GM23338 (cell line): ENCODE measurements at regions not wholly inside any gene's neighbourhood (a gene's known extent, or its start where the extent isn't known, plus 50 kb on each side); places are given as distances from the start of the nearest gene placed in this dataset.

ENCODE experiments used
- ATAC-seq: fragments of 200-7000 bp; cut with Tn5 transposase; 3 replicates; pipeline ENCODE4 v1.9.1; 2020
- DNase-seq: peaks from one replicate; pipeline ENCODE4 v3.0.0-alpha.2; 2015; ENCODE audit warnings: low spot score
- H2AFZ ChIP-seq: fragments of 200-600 bp; sonication (generic); 2 replicates; pipeline ENCODE4 v1.8.0; 2016; ENCODE audit warnings: antibody characterized with exemption, mild to moderate bottlenecking, moderate library complexity
- H3F3A ChIP-seq: fragments of 200-600 bp; sonication (generic); replicated peaks from 2 replicates; pipeline ENCODE4 v1.8.0; 2017; ENCODE audit warnings: antibody characterized with exemption, mixed run types, low read depth
- H3K27ac ChIP-seq: fragments of 200-600 bp; sonication (generic); 2 replicates; pipeline ENCODE4 v1.6.1; 2016; ENCODE audit warnings: low read depth
- H3K27me3 ChIP-seq: fragments of 200-600 bp; sonication (generic); 2 replicates; pipeline ENCODE4 v1.8.0; 2016; ENCODE audit warnings: mild to moderate bottlenecking, mixed run types, moderate library complexity; ENCODE audit not compliant: insufficient read depth
- H3K36me3 ChIP-seq: fragments of 200-600 bp; sonication (generic); 2 replicates; pipeline ENCODE4 v1.8.0; 2016; ENCODE audit warnings: mild to moderate bottlenecking; ENCODE audit not compliant: insufficient read depth
- H3K4me1 ChIP-seq: fragments of 200-600 bp; sonication (generic); 2 replicates; pipeline ENCODE4 v1.8.0; 2016; ENCODE audit warnings: mild to moderate bottlenecking, moderate library complexity; ENCODE audit not compliant: insufficient read depth
- H3K4me2 ChIP-seq: fragments of 200-600 bp; sonication (generic); 2 replicates; pipeline ENCODE4 v1.7.1; 2017; ENCODE audit warnings: mixed run types
- H3K4me3 ChIP-seq: fragments of 200-600 bp; sonication (generic); 2 replicates; pipeline ENCODE4 v1.6.1; 2016; ENCODE audit warnings: mixed run types
- H3K79me2 ChIP-seq: fragments of 200-600 bp; sonication (generic); replicated peaks from 2 replicates; pipeline ENCODE4 v1.8.0; 2017; ENCODE audit warnings: mild to moderate bottlenecking; ENCODE audit not compliant: insufficient read depth
- H3K9me2 ChIP-seq: fragments of 200-600 bp; sonication (generic); 2 replicates; pipeline ENCODE4 v1.8.0; 2017; ENCODE audit not compliant: insufficient read depth
- H4K20me1 ChIP-seq: fragments of 200-600 bp; sonication (generic); replicated peaks from 2 replicates; pipeline ENCODE4 v1.8.0; 2017; ENCODE audit warnings: mild to moderate bottlenecking; ENCODE audit not compliant: insufficient read depth
- H3K27ac Mint-ChIP-seq: 2 replicates; pipeline ENCODE4 v1.8.0; 2020; ENCODE audit warnings: inconsistent platforms, mild to moderate bottlenecking, moderate library complexity, mixed read lengths
- H3K27me3 Mint-ChIP-seq: 3 replicates; pipeline ENCODE4 v1.8.0; 2022; ENCODE audit warnings: low read depth, mild to moderate bottlenecking, moderate library complexity, mixed read lengths, inconsistent platforms; ENCODE audit not compliant: insufficient read depth, poor library complexity
- H3K36me3 Mint-ChIP-seq: 3 replicates; pipeline ENCODE4 v1.8.0; 2021; ENCODE audit warnings: low read depth, mild to moderate bottlenecking, inconsistent platforms, moderate library complexity, mixed read lengths
- H3K4me1 Mint-ChIP-seq: 3 replicates; pipeline ENCODE4 v1.8.0; 2020; ENCODE audit warnings: mild to moderate bottlenecking, inconsistent platforms, mixed read lengths
- H3K4me3 Mint-ChIP-seq: 3 replicates; pipeline ENCODE4 v1.8.0; 2021; ENCODE audit warnings: moderate library complexity, mild to moderate bottlenecking, inconsistent platforms, mixed read lengths
- H3K9me3 Mint-ChIP-seq: 3 replicates; pipeline ENCODE4 v1.8.0; 2020; ENCODE audit warnings: moderate library complexity, mild to moderate bottlenecking, inconsistent platforms, mixed read lengths
- CREB1 ChIP-seq: fragments of 250-450 bp; sonication (Bioruptor Pico); IDR thresholded peaks from 2 replicates; pipeline ENCODE4 v1.5.0; 2020; ENCODE audit warnings: low read depth, mild to moderate bottlenecking, moderate library complexity
- EZH2 ChIP-seq: fragments of 200-600 bp; sonication (generic); IDR thresholded peaks from one replicate; pipeline ENCODE4 v1.8.0; 2017; ENCODE audit warnings: antibody characterized with exemption, mild to moderate bottlenecking, low read depth; ENCODE audit not compliant: unreplicated experiment
- JUNB ChIP-seq: IDR thresholded peaks from one replicate; pipeline ENCODE4 v1.6.1; 2016; ENCODE audit warnings: antibody characterized with exemption; ENCODE audit not compliant: unreplicated experiment
- NANOG ChIP-seq: IDR thresholded peaks from 2 replicates; pipeline ENCODE4 v1.6.1; 2016; ENCODE audit warnings: antibody characterized with exemption, borderline replicate concordance
- POLR2AphosphoS5 ChIP-seq: IDR thresholded peaks from 2 replicates; pipeline ENCODE4 v1.6.1; 2016; ENCODE audit warnings: antibody characterized with exemption, low read depth
- STAT1 ChIP-seq: IDR thresholded peaks from one replicate; pipeline ENCODE4 v1.6.1; 2016; ENCODE audit warnings: antibody characterized with exemption; ENCODE audit not compliant: unreplicated experiment
- TF ChIP-seq, protein P1 (sequence below): fragments of 250-450 bp; sonication (Bioruptor Pico); IDR thresholded peaks from 2 replicates; pipeline ENCODE4 v1.5.0; 2020; ENCODE audit warnings: mild to moderate bottlenecking, moderate library complexity
- TF ChIP-seq, protein P2 (sequence below), 2 experiments: fragments of 200-600 bp in 1 of 2; sonication (generic) in 1 of 2; conservative IDR thresholded peaks; 2 replicates each; pipeline versions ENCODE4 v1.5.1 to v1.6.1; 2016 to 2017; ENCODE audit warnings: antibody characterized with exemption in 2 of 2, low read depth in 2 of 2, mild to moderate bottlenecking in 2 of 2, moderate library complexity in 1 of 2
- TF ChIP-seq, protein P3 (sequence below): IDR thresholded peaks from one replicate; pipeline ENCODE4 v1.6.1; 2018; ENCODE audit warnings: antibody characterized with exemption; ENCODE audit not compliant: unreplicated experiment

DNA sequence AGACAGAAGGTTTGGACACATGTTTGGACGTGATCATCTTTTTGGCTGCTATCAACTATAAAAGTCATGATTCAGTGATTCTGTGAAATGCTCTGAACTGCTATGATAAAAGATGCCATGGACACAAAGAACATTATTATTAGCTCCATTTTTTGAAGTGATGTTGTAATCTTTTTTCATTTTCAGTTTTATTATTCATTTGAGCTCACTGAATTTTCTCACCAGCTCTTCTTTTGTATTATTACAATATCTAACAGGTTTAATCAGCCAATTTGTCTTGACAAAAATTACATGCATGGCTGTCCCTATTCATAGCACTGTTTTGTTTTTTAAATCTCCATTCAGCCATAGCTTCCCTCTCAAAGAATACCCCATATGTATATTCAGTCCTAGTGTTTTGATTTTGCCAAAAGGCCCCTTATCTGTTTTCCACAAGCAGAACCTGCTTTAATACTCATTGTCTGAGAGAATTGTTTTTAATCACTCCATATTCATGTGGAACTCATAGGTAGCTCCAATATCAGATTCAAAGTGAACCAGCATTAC lies 314.0 kb upstream of the FAM98A start:
- DNase-seq (no peak), ATAC-seq (no peak)
- Histone ChIP-seq H4K20me1 (no peaks in the 10 kb centered on the region), H3K4me1 (no peaks in the 10 kb centered on the region), H3K27me3 (no peaks in the 10 kb centered on the region), H3K27ac (no peak overlapping the region), H3F3A (no peaks in the 10 kb centered on the region), H3K36me3 (peaks cover 6% of the 10 kb centered on the region), H3K9me2 (peaks cover 3% of the 10 kb centered on the region; the same call in 1 of the 2 replicates), H3K4me2 (no peak overlapping the region), H2AFZ (no peak overlapping the region), H3K4me3 (no peak overlapping the region), H3K79me2 (no peaks in the 10 kb centered on the region)
- Mint-ChIP-seq H3K4me3 (no peak overlapping the region), H3K4me1 (no peaks in the 10 kb centered on the region), H3K9me3 (peaks cover 48% of the 10 kb centered on the region), H3K36me3 (peaks cover 40% of the 10 kb centered on the region), H3K27me3 (no peaks in the 10 kb centered on the region), H3K27ac (no peak overlapping the region)
- TF ChIP-seq, protein P1, sequence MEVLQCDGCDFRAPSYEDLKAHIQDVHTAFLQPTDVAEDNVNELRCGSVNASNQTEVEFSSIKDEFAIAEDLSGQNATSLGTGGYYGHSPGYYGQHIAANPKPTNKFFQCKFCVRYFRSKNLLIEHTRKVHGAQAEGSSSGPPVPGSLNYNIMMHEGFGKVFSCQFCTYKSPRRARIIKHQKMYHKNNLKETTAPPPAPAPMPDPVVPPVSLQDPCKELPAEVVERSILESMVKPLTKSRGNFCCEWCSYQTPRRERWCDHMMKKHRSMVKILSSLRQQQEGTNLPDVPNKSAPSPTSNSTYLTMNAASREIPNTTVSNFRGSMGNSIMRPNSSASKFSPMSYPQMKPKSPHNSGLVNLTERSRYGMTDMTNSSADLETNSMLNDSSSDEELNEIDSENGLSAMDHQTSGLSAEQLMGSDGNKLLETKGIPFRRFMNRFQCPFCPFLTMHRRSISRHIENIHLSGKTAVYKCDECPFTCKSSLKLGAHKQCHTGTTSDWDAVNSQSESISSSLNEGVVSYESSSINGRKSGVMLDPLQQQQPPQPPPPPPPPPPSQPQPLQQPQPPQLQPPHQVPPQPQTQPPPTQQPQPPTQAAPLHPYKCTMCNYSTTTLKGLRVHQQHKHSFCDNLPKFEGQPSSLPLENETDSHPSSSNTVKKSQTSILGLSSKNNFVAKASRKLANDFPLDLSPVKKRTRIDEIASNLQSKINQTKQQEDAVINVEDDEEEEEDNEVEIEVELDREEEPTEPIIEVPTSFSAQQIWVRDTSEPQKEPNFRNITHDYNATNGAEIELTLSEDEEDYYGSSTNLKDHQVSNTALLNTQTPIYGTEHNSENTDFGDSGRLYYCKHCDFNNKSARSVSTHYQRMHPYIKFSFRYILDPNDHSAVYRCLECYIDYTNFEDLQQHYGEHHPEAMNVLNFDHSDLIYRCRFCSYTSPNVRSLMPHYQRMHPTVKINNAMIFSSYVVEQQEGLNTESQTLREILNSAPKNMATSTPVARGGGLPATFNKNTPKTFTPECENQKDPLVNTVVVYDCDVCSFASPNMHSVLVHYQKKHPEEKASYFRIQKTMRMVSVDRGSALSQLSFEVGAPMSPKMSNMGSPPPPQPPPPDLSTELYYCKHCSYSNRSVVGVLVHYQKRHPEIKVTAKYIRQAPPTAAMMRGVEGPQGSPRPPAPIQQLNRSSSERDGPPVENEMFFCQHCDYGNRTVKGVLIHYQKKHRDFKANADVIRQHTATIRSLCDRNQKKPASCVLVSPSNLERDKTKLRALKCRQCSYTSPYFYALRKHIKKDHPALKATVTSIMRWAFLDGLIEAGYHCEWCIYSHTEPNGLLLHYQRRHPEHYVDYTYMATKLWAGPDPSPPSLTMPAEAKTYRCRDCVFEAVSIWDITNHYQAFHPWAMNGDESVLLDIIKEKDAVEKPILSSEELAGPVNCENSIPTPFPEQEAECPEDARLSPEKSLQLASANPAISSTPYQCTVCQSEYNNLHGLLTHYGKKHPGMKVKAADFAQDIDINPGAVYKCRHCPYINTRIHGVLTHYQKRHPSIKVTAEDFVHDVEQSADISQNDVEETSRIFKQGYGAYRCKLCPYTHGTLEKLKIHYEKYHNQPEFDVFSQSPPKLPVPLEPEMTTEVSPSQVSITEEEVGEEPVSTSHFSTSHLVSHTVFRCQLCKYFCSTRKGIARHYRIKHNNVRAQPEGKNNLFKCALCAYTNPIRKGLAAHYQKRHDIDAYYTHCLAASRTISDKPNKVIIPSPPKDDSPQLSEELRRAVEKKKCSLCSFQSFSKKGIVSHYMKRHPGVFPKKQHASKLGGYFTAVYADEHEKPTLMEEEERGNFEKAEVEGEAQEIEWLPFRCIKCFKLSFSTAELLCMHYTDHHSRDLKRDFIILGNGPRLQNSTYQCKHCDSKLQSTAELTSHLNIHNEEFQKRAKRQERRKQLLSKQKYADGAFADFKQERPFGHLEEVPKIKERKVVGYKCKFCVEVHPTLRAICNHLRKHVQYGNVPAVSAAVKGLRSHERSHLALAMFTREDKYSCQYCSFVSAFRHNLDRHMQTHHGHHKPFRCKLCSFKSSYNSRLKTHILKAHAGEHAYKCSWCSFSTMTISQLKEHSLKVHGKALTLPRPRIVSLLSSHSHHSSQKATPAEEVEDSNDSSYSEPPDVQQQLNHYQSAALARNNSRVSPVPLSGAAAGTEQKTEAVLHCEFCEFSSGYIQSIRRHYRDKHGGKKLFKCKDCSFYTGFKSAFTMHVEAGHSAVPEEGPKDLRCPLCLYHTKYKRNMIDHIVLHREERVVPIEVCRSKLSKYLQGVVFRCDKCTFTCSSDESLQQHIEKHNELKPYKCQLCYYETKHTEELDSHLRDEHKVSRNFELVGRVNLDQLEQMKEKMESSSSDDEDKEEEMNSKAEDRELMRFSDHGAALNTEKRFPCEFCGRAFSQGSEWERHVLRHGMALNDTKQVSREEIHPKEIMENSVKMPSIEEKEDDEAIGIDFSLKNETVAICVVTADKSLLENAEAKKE (CRISPR knock-in tag) = no peak
- TF ChIP-seq NANOG = no peak
- TF ChIP-seq, protein P2, sequence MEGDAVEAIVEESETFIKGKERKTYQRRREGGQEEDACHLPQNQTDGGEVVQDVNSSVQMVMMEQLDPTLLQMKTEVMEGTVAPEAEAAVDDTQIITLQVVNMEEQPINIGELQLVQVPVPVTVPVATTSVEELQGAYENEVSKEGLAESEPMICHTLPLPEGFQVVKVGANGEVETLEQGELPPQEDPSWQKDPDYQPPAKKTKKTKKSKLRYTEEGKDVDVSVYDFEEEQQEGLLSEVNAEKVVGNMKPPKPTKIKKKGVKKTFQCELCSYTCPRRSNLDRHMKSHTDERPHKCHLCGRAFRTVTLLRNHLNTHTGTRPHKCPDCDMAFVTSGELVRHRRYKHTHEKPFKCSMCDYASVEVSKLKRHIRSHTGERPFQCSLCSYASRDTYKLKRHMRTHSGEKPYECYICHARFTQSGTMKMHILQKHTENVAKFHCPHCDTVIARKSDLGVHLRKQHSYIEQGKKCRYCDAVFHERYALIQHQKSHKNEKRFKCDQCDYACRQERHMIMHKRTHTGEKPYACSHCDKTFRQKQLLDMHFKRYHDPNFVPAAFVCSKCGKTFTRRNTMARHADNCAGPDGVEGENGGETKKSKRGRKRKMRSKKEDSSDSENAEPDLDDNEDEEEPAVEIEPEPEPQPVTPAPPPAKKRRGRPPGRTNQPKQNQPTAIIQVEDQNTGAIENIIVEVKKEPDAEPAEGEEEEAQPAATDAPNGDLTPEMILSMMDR (conservative IDR thresholded peaks at IDR 0.05; ENCODE audit: low read depth in 2 of 2) = no peak
- TF ChIP-seq, protein P3, sequence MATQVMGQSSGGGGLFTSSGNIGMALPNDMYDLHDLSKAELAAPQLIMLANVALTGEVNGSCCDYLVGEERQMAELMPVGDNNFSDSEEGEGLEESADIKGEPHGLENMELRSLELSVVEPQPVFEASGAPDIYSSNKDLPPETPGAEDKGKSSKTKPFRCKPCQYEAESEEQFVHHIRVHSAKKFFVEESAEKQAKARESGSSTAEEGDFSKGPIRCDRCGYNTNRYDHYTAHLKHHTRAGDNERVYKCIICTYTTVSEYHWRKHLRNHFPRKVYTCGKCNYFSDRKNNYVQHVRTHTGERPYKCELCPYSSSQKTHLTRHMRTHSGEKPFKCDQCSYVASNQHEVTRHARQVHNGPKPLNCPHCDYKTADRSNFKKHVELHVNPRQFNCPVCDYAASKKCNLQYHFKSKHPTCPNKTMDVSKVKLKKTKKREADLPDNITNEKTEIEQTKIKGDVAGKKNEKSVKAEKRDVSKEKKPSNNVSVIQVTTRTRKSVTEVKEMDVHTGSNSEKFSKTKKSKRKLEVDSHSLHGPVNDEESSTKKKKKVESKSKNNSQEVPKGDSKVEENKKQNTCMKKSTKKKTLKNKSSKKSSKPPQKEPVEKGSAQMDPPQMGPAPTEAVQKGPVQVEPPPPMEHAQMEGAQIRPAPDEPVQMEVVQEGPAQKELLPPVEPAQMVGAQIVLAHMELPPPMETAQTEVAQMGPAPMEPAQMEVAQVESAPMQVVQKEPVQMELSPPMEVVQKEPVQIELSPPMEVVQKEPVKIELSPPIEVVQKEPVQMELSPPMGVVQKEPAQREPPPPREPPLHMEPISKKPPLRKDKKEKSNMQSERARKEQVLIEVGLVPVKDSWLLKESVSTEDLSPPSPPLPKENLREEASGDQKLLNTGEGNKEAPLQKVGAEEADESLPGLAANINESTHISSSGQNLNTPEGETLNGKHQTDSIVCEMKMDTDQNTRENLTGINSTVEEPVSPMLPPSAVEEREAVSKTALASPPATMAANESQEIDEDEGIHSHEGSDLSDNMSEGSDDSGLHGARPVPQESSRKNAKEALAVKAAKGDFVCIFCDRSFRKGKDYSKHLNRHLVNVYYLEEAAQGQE = no peak
- TF ChIP-seq STAT1 = no peak
- no peak for TF ChIP-seq EZH2
- no peak for TF ChIP-seq CREB1 (CRISPR knock-in tag)
- no peak for TF ChIP-seq JUNB
- TF ChIP-seq POLR2AphosphoS5 = no peak
